Transverse colon (tissue), 4 donors: ENCODE measurements at regions not wholly inside any gene's neighbourhood (a gene's known extent, or its start where the extent isn't known, plus 50 kb on each side); places are given as distances from the start of the nearest gene placed in this dataset.

ENCODE experiments used
- CTCF ChIP-seq, 5 experiments: fragments of 200-600 bp in 3 of 5; fragments of 450-650 bp in 2 of 5; sonication (generic) in 3 of 5; IDR thresholded peaks; 1 replicate in 2 of 5; 2 replicates in 3 of 5; pipeline ENCODE4 v1.5.1; 2016 to 2017; ENCODE audit warnings: antibody characterized with exemption in 5 of 5, inconsistent platforms in 3 of 5, mild to moderate bottlenecking in 2 of 5, moderate library complexity in 1 of 5
- EP300 ChIP-seq: sonication (generic); formaldehyde crosslinking; IDR thresholded peaks from one replicate; pipeline ENCODE4 v1.6.1; 2017; ENCODE audit warnings: antibody characterized with exemption, low read depth
- POLR2A ChIP-seq: fragments of 450-650 bp; IDR thresholded peaks from one replicate; pipeline ENCODE4 v1.6.1; 2016; ENCODE audit warnings: antibody characterized with exemption, mild to moderate bottlenecking, moderate library complexity
- POLR2AphosphoS5 ChIP-seq, 3 donors: sonication (generic); formaldehyde crosslinking; IDR thresholded peaks; one replicate each; pipeline ENCODE4 v1.6.1; 2016; ENCODE audit warnings: antibody characterized with exemption in 3 of 3

- no peak for TF ChIP-seq CTCF (IDR thresholded peaks at IDR 0.05)
- no peak for TF ChIP-seq POLR2A
- TF ChIP-seq POLR2AphosphoS5 (IDR thresholded peaks at IDR 0.05): no peak
- TF ChIP-seq EP300: no peak
Observed at GRCh38 chr5:91244380-91245073, 138.6 kb downstream of the ARRDC3 start.
